HCT116 (cell line): ENCODE measurements at regions not wholly inside any gene's neighbourhood (a gene's known extent, or its start where the extent isn't known, plus 50 kb on each side); places are given as distances from the start of the nearest gene placed in this dataset.
A peak's percentile ranks its signal among the peaks of the same experiment; 100 is the strongest.

Experiments used
- ATAC-seq: fragments of 200-7000 bp; cut with Tn5 transposase; 2 replicates; pipeline ENCODE4 v1.9.1; 2020; ENCODE audit warnings: mild to moderate bottlenecking, moderate library complexity
- BruUV-seq: library from RNA; stranded (reverse); fragments of 400-500 nt; replicated peaks from 2 replicates; lab custom pipeline; 2021; lab: Mats Ljungman, UMichigan
- CTCF ChIA-PET: fragments of 300-600 bp; sonication (Branson Sonifier 250); formaldehyde crosslinking; loops from one replicate; lab custom pipeline; 2021; ENCODE audit warnings: antibody characterized with exemption; lab: Charles Lee
- POLR2A ChIA-PET: fragments of 300-600, 350-600 bp; sonication (Branson Sonifier 250); formaldehyde crosslinking; loops from one replicate; lab custom pipeline; 2021; ENCODE audit warnings: antibody characterized with exemption; lab: Charles Lee
- RAD21 ChIA-PET, 2 experiments: fragments of 300-600 bp; sonication (Branson Sonifier 250); formaldehyde crosslinking; loops; one replicate each; lab custom pipeline; 2023; ENCODE audit warnings: low total read pairs in 2 of 2; ENCODE audit not compliant: uncharacterized antibody in 2 of 2, unreplicated experiment in 2 of 2, low non-redundant PET in 1 of 2; lab: Charles Lee
- DNase-seq: peaks from one replicate; pipeline ENCODE4 v3.0.0-alpha.2; 2010; ENCODE audit warnings: low read depth, low spot score
- H2AFZ ChIP-seq: fragments of 200-600 bp; shearing (Covaris generic), sonication (generic); 2 replicates; pipeline ENCODE4 v1.6.1; 2017; ENCODE audit warnings: low read depth, mixed run types, mixed read lengths, antibody characterized with exemption, low read length; ENCODE audit not compliant: poor library complexity, severe bottlenecking
- H3K27ac ChIP-seq: 2 replicates; pipeline ENCODE4 v1.5.1; 2012; ENCODE audit warnings: low read depth, low read length
- H3K27me3 ChIP-seq: fragments of 200-600 bp; sonication (generic); 2 replicates; pipeline ENCODE4 v1.6.1; 2016; ENCODE audit warnings: mixed run types, low read length, mixed read lengths; ENCODE audit not compliant: insufficient read depth
- H3K36me3 ChIP-seq, 2 experiments: fragments of 200-500 bp in 1 of 2; fragments of 200-600 bp in 1 of 2; sonication (Bioruptor generic) in 1 of 2; sonication (generic) in 1 of 2; 2 replicates each; pipeline versions ENCODE4 v1.5.1 to v1.6.1; 2014 to 2016; ENCODE audit warnings: low read length in 2 of 2, inconsistent platforms in 1 of 2, mixed read lengths in 1 of 2, mixed run types in 1 of 2; ENCODE audit not compliant: insufficient read depth in 2 of 2, control insufficient read depth in 1 of 2
- H3K4me1 ChIP-seq, 2 experiments: fragments of 200-600 bp in 1 of 2; sonication (generic) in 1 of 2; 2 replicates each; pipeline versions ENCODE4 v1.5.1 to v1.6.1; 2012 to 2017; ENCODE audit warnings: low read length in 2 of 2, inconsistent platforms in 1 of 2, mild to moderate bottlenecking in 1 of 2, mixed read lengths in 1 of 2, mixed run types in 1 of 2, moderate library complexity in 1 of 2; ENCODE audit not compliant: insufficient read depth in 2 of 2, control insufficient read depth in 1 of 2
- H3K4me2 ChIP-seq: fragments of 200-600 bp; sonication (generic); 2 replicates; pipeline ENCODE4 v1.6.1; 2017; ENCODE audit warnings: mixed run types, low read length, mixed read lengths
- H3K4me3 ChIP-seq, 2 experiments: fragments of 200-600 bp in 1 of 2; sonication (generic) in 1 of 2; replicated peaks in 1 of 2; 2 replicates each; pipeline ENCODE4 v1.5.1; 2011 to 2016; ENCODE audit warnings: low read length in 2 of 2, control low read depth in 1 of 2, low read depth in 1 of 2, mild to moderate bottlenecking in 1 of 2, mixed read lengths in 1 of 2, mixed run types in 1 of 2
- H3K79me2 ChIP-seq: fragments of 200-600 bp; sonication (generic); 2 replicates; pipeline ENCODE4 v1.6.1; 2017; ENCODE audit warnings: mild to moderate bottlenecking, mixed run types, low read length, moderate library complexity, mixed read lengths; ENCODE audit not compliant: insufficient read depth
- H3K9ac ChIP-seq: fragments of 200-600 bp; sonication (generic); 2 replicates; pipeline ENCODE4 v1.6.1; 2016; ENCODE audit warnings: low read length, mixed read lengths
- H3K9me2 ChIP-seq: fragments of 200-600 bp; sonication (generic), shearing (Covaris generic); 2 replicates; pipeline ENCODE4 v1.6.1; 2017; ENCODE audit warnings: mixed run types, mild to moderate bottlenecking, moderate library complexity; ENCODE audit not compliant: insufficient read depth
- H3K9me3 ChIP-seq, 2 experiments: fragments of 200-500 bp in 1 of 2; fragments of 200-600 bp in 1 of 2; sonication (Bioruptor generic) in 1 of 2; sonication (generic) in 1 of 2; 2 replicates each; pipeline ENCODE4 v1.6.1; 2014 to 2017; ENCODE audit warnings: low read length in 2 of 2, mixed read lengths in 2 of 2, inconsistent platforms in 1 of 2, low read depth in 1 of 2, mild to moderate bottlenecking in 1 of 2, mixed run types in 1 of 2, moderate library complexity in 1 of 2; ENCODE audit not compliant: control insufficient read depth in 1 of 2, insufficient read depth in 1 of 2
- H4K20me1 ChIP-seq: fragments of 200-600 bp; sonication (generic), shearing (Covaris generic); 2 replicates; pipeline ENCODE4 v1.6.1; 2017; ENCODE audit warnings: mixed run types, mild to moderate bottlenecking, moderate library complexity; ENCODE audit not compliant: insufficient read depth
- EGR1 ChIP-seq: IDR thresholded peaks from 2 replicates; pipeline ENCODE4 v1.6.1; 2012; ENCODE audit warnings: low read depth
- EZH2phosphoT487 ChIP-seq: fragments of 200-600 bp; IDR thresholded peaks from 2 replicates; pipeline ENCODE4 v1.6.1; 2018; ENCODE audit warnings: antibody characterized with exemption, borderline replicate concordance
- FOSL1 ChIP-seq: IDR thresholded peaks from 2 replicates; pipeline ENCODE4 v1.6.1; 2012; ENCODE audit warnings: low read depth
- JUND ChIP-seq: IDR thresholded peaks from 2 replicates; pipeline ENCODE4 v1.6.1; 2012
- POLR2AphosphoS5 ChIP-seq: IDR thresholded peaks from 2 replicates; pipeline ENCODE4 v1.6.1; 2011; ENCODE audit warnings: mild to moderate bottlenecking, low read depth, low read length, moderate library complexity
- RAD21 ChIP-seq: IDR thresholded peaks from 2 replicates; pipeline ENCODE4 v1.6.1; 2012; ENCODE audit warnings: low read depth, mild to moderate bottlenecking
- YY1 ChIP-seq: IDR thresholded peaks from 2 replicates; pipeline ENCODE4 v1.6.1; 2011; ENCODE audit warnings: low read length, low read depth, moderate library complexity, mild to moderate bottlenecking; ENCODE audit not compliant: insufficient replicate concordance; ENCODE audit errors: extremely low read depth
- ZFX ChIP-seq: fragments of 450-650 bp; IDR thresholded peaks from 2 replicates; pipeline ENCODE4 v1.6.1; 2017
- intact Hi-C: fragments of 100-400 bp; cut with micrococcal nuclease; formaldehyde crosslinking; loops from 2 replicates; pipeline ENCODE4 v1.10.0; 2022
- TF ChIP-seq, protein P1 (sequence below): IDR thresholded peaks from 2 replicates; pipeline ENCODE4 v1.6.1; 2012; ENCODE audit warnings: low read depth
- TF ChIP-seq, protein P2 (sequence below): IDR thresholded peaks from 2 replicates; pipeline ENCODE4 v1.6.1; 2012

- H2AFZ ChIP-seq = no peak overlapping the region
- no peaks in the 10 kb centered on the region for H3K79me2 ChIP-seq
- no TSS peak for BruUV-seq
- H3K4me2 ChIP-seq = no peak overlapping the region
- ATAC-seq (no peak), DNase-seq (no peak)
- no peak overlapping the region for H3K27ac ChIP-seq
- POLR2A ChIA-PET = no interaction called here
- H3K9ac ChIP-seq = no peak overlapping the region
- CTCF ChIA-PET = no interaction called here
- intact Hi-C loops = no loop called here
- TF ChIP-seq JUND (no peak), POLR2AphosphoS5 (no peak), ZFX (no peak), EZH2phosphoT487 (no peak), FOSL1 (no peak)
- TF ChIP-seq, protein P1, sequence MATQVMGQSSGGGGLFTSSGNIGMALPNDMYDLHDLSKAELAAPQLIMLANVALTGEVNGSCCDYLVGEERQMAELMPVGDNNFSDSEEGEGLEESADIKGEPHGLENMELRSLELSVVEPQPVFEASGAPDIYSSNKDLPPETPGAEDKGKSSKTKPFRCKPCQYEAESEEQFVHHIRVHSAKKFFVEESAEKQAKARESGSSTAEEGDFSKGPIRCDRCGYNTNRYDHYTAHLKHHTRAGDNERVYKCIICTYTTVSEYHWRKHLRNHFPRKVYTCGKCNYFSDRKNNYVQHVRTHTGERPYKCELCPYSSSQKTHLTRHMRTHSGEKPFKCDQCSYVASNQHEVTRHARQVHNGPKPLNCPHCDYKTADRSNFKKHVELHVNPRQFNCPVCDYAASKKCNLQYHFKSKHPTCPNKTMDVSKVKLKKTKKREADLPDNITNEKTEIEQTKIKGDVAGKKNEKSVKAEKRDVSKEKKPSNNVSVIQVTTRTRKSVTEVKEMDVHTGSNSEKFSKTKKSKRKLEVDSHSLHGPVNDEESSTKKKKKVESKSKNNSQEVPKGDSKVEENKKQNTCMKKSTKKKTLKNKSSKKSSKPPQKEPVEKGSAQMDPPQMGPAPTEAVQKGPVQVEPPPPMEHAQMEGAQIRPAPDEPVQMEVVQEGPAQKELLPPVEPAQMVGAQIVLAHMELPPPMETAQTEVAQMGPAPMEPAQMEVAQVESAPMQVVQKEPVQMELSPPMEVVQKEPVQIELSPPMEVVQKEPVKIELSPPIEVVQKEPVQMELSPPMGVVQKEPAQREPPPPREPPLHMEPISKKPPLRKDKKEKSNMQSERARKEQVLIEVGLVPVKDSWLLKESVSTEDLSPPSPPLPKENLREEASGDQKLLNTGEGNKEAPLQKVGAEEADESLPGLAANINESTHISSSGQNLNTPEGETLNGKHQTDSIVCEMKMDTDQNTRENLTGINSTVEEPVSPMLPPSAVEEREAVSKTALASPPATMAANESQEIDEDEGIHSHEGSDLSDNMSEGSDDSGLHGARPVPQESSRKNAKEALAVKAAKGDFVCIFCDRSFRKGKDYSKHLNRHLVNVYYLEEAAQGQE = no peak
- TF ChIP-seq, protein P2, sequence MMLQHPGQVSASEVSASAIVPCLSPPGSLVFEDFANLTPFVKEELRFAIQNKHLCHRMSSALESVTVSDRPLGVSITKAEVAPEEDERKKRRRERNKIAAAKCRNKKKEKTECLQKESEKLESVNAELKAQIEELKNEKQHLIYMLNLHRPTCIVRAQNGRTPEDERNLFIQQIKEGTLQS = no peak
- H3K27me3 ChIP-seq = peaks cover 25% of the 10 kb centered on the region
- no peaks in the 10 kb centered on the region for H3K4me1 ChIP-seq
- H3K36me3 ChIP-seq = no peaks in the 10 kb centered on the region
- H3K4me3 ChIP-seq = no peak overlapping the region
- no peaks in the 10 kb centered on the region for H3K9me2 ChIP-seq
- no peaks in the 10 kb centered on the region for H3K9me3 ChIP-seq
- RAD21 ChIA-PET = no interaction called here
- H4K20me1 ChIP-seq = no peaks in the 10 kb centered on the region
Measured at GRCh38 chr3:67706934-67707333, 52.5 kb upstream of the SUCLG2 start.

DNA sequence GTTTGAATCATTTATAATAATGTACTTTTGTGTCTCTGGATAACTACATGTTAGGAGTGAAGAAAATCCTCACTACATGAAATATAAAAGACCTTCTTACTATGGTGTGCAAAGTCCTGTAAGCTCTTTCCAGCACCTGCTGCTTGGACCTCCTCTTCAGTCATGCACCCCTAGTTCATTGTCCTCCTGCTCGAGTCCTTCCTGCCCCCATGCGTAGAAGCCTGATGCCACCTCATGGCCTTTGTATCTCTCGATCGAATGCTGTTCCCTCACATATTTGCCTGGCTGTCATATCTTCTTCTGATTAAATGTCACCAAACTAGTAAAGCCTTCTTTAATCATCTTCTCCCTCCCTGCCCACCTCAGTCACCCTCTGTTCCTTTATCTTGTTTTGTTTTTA lies 49.9 kb upstream of the SUCLG2 start:
- Histone ChIP-seq H3K9me3 (no peaks in the 10 kb centered on the region), H3K4me3 (no peak overlapping the region), H2AFZ (no peak overlapping the region)
- RAD21 ChIA-PET = no interaction called here
- TF ChIP-seq EGR1 = no peak
- peak; percentile 10; the same call in 1 of the 2 replicates for TF ChIP-seq RAD21
- TF ChIP-seq YY1 = no peak
- TF ChIP-seq, all 23 proteins: peak for 1
- no peak overlapping the region for H3K9ac ChIP-seq
- H3K9me2 ChIP-seq = no peaks in the 10 kb centered on the region
- no peaks in the 10 kb centered on the region for H4K20me1 ChIP-seq
- POLR2A ChIA-PET = no interaction called here
- no peak overlapping the region for H3K4me2 ChIP-seq
- DNase-seq (no peak), ATAC-seq (no peak)
- CTCF ChIA-PET = no interaction called here
- H3K27ac ChIP-seq = no peak overlapping the region
- intact Hi-C loops = no loop called here
- no peaks in the 10 kb centered on the region for H3K79me2 ChIP-seq
- no TSS peak for BruUV-seq
- peaks cover 47% of the 10 kb centered on the region for H3K27me3 ChIP-seq
- no peaks in the 10 kb centered on the region for H3K36me3 ChIP-seq
- no peaks in the 10 kb centered on the region for H3K4me1 ChIP-seq
